Inflammatory macrophage (primary cell): ENCODE measurements at regions not wholly inside any gene's neighbourhood (a gene's known extent, or its start where the extent isn't known, plus 50 kb on each side); places are given as distances from the start of the nearest gene placed in this dataset.
"Not testable (repeated sequence)": the region's sequence is repeated elsewhere in the genome, so short reads cannot be mapped to it uniquely, and the experiment has no call there.

Experiments used
- DNase-seq, 2 donors: peaks; one replicate each; pipeline ENCODE4 v3.0.0-alpha.2; 2020 to 2022

GRCh38 chr9:61953108-61953507, 763.3 kb downstream of the SPATA31A7 start:
- not testable (repeated sequence) for DNase-seq

- DNase-seq: not testable (repeated sequence)
These were observed 781.8 kb downstream of the SPATA31A7 start for GRCh38 chr9:61971635-61972034.

- DNase-seq: peak in 1 of 2 donors; percentile 0
These were observed 784.7 kb downstream of the SPATA31A7 start for GRCh38 chr9:61974501-61974900.

GRCh38 chr9:61976318-61976717, 786.5 kb downstream of the SPATA31A7 start:
- DNase-seq: not testable (repeated sequence)

- peak in 1 of 2 donors; percentile 2 for DNase-seq
These were observed 792.9 kb downstream of the SPATA31A7 start for GRCh38 chr9:61982727-61983126.

- not testable (repeated sequence) for DNase-seq
These were observed 793.6 kb downstream of the SPATA31A7 start for GRCh38 chr9:61983441-61983840.

GRCh38 chr9:61983954-61984353, 794.1 kb downstream of the SPATA31A7 start:
- DNase-seq: peak; percentile 0 to 1

- not testable (repeated sequence) for DNase-seq
These were observed 794.7 kb downstream of the SPATA31A7 start for GRCh38 chr9:61984513-61984912.

GRCh38 chr9:61992110-61992509, 802.3 kb downstream of the SPATA31A7 start:
- not testable (repeated sequence) for DNase-seq

- not testable (repeated sequence) for DNase-seq
These were observed 842.6 kb downstream of the SPATA31A7 start for GRCh38 chr9:62032441-62032840.

GRCh38 chr9:62038260-62038659, 848.4 kb downstream of the SPATA31A7 start:
- DNase-seq: not testable (repeated sequence)

- DNase-seq: not testable (repeated sequence)
These were observed 868.3 kb downstream of the SPATA31A7 start for GRCh38 chr9:62058155-62058554.

- not testable (repeated sequence) for DNase-seq
These were observed 881.2 kb downstream of the SPATA31A7 start for GRCh38 chr9:62071043-62071442.

GRCh38 chr9:62073401-62073800, 883.6 kb downstream of the SPATA31A7 start:
- DNase-seq: not testable (repeated sequence)

GRCh38 chr9:62084245-62084644, 894.4 kb downstream of the SPATA31A7 start:
- not testable (repeated sequence) for DNase-seq

GRCh38 chr9:62095714-62096345, 906.0 kb downstream of the SPATA31A7 start:
- not testable (repeated sequence) for DNase-seq

GRCh38 chr9:62110486-62110885, 920.6 kb downstream of the SPATA31A7 start:
- DNase-seq: not testable (repeated sequence)

- DNase-seq: not testable (repeated sequence)
These were observed 927.3 kb downstream of the SPATA31A7 start for GRCh38 chr9:62116951-62117640.

GRCh38 chr9:62119656-62120055, 929.8 kb downstream of the SPATA31A7 start:
- not testable (repeated sequence) for DNase-seq

GRCh38 chr9:62125631-62126611, 936.1 kb downstream of the SPATA31A7 start:
- not testable (repeated sequence) for DNase-seq

GRCh38 chr9:62135022-62135421, 945.2 kb downstream of the SPATA31A7 start:
- DNase-seq: not testable (repeated sequence)

GRCh38 chr9:62145648-62146047, 955.8 kb downstream of the SPATA31A7 start:
- not testable (repeated sequence) for DNase-seq
